GM23248 (cell line): ENCODE measurements at regions not wholly inside any gene's neighbourhood (a gene's known extent, or its start where the extent isn't known, plus 50 kb on each side); places are given as distances from the start of the nearest gene placed in this dataset.

Experiments
- EZH2 ChIP-seq: fragments of 200-600 bp; sonication (generic); IDR thresholded peaks from 2 replicates; pipeline ENCODE4 v1.6.1; 2018; ENCODE audit warnings: antibody characterized with exemption, mild to moderate bottlenecking; ENCODE audit not compliant: insufficient read depth, poor library complexity, severe bottlenecking
- EZH2phosphoT487 ChIP-seq: fragments of 200-600 bp; sonication (generic); IDR thresholded peaks from 2 replicates; pipeline ENCODE4 v1.6.1; 2018; ENCODE audit warnings: antibody characterized with exemption, moderate library complexity, mild to moderate bottlenecking, low read depth; ENCODE audit not compliant: insufficient read depth

DNA sequence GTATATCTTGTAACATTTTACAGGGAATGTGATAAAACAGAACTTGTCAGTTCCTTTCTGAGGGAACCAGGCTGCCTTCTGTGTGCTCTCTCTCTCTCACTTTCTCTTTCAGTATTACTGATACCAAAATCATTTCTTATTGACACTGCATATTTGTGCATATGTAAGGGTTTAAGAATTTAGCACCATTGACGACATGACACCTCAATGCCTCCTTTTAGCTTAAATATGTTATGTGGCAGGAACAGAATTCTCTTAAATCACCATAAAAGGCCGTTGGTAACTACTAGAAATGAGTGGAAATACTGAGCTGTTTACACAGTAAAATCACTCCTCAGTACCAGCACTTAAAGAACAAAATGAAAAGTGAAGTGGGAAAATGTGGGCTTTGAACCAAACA is 457.7 kb upstream of the SYT1 start:
- TF ChIP-seq EZH2phosphoT487 (no peak), EZH2 (no peak)
